ENCODE measurements at regions not wholly inside any gene's neighbourhood (a gene's known extent, or its start where the extent isn't known, plus 50 kb on each side); places are given as distances from the start of the nearest gene placed in this dataset.
"Not testable (repeated sequence)": the region's sequence is repeated elsewhere in the genome, so short reads cannot be mapped to it uniquely, and the experiment has no call there.

DNA sequence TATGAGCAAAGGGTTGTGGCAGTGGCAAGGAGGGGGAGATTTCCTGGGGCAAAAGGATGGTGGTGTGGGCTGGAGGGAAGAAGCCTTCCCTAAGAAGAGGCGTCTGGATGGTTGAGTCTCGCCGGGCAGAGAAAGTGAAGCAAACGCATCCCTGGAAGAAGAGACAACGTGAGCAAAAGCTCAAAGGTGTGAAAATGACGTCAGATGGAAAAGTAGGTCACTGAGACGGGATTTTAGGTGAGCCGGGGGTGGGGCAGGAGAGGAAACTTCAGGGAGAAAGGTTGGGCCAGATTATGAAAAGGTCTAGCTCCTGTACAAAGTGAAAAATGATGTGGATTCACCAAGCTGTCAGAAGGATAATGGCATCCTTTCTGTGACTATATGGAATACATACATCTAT is 95.3 kb upstream of the KCNE2 start:
- Mint-ChIP-seq H3K4me3 (no peak overlapping the region), H3K9me3 (peaks cover 0 to 5% (median 3%) of the 10 kb centered on the region in 6 donors), H3K36me3 (peaks cover 5 to 6% (median 5%) of the 10 kb centered on the region in 3 donors), H3K4me1 (no peaks in the 10 kb centered on the region), H3K27me3 (ENCODE audit: low read depth in 3 of 3) (peaks cover 2 to 6% (median 6%) of the 10 kb centered on the region in 3 donors), H3K27ac (no peak overlapping the region)
- DNase-seq: no peak

DNA sequence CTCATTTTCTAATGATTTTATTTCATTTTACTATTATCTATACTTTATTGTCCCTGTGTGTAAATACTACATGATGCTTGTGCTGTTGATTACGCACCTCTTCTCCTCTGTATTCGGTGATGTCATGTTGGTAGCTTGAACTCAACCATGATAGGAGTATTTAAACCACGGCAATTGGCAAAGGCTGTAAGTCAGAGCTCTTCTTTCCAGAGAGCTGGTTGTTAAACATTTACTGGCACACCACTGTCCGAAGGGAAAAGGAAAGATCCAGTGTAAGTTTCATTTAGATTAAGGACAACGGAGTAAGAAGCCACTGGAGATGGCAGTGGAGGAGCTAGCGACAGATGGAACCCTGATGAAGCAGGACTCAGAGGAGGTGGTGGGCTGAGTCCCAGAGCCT is 93.4 kb upstream of the KCNE2 start:
- H3K36me3 Mint-ChIP-seq: no peaks in the 10 kb centered on the region
- no peaks in the 10 kb centered on the region for H3K4me1 Mint-ChIP-seq
- no peaks in the 10 kb centered on the region for H3K9me3 Mint-ChIP-seq
- no peak overlapping the region for H3K27ac Mint-ChIP-seq
- no peak for DNase-seq
- H3K27me3 Mint-ChIP-seq (ENCODE audit: low read depth in 3 of 3): peaks cover 2 to 6% (median 5%) of the 10 kb centered on the region in 3 donors
- H3K4me3 Mint-ChIP-seq: no peak overlapping the region

DNA sequence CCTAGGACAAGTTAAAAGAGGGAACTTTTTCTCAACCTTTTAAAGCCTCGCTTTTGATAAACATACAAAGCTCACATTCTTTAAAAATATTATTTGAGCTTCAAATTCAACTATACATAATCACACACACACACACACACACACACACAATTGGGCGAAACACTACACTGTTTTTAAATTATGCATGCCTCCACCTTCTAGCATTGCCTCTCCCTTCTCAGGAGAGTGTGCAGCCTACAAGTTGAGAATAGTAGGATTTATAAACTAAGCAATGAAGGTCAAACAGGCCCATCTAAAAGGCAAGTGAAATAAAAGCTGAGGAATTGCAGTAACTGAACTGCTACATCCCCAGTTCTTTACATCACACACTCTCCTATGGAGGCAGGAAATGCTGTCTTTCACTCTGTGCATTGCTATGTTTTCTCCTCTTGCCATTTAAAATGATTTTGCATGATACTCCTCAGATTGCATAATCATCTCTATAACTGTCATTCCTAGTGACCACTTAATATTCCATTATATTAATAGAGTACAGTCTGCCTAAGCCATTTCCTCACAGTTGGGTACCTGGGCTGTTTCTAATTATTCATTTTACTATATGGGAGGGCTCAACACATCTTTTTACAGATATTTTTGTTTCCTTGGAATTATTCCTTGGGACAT is 92.5 kb upstream of the KCNE2 start:
- no peak overlapping the region for H3K4me3 Mint-ChIP-seq
- H3K4me1 Mint-ChIP-seq: no peaks in the 10 kb centered on the region
- H3K36me3 Mint-ChIP-seq: no peaks in the 10 kb centered on the region
- no peak overlapping the region for H3K27ac Mint-ChIP-seq
- peaks cover 2 to 6% (median 5%) of the 10 kb centered on the region in 3 donors for H3K27me3 Mint-ChIP-seq (ENCODE audit: low read depth in 3 of 3)
- no peaks in the 10 kb centered on the region for H3K9me3 Mint-ChIP-seq
- no peak for DNase-seq

DNA sequence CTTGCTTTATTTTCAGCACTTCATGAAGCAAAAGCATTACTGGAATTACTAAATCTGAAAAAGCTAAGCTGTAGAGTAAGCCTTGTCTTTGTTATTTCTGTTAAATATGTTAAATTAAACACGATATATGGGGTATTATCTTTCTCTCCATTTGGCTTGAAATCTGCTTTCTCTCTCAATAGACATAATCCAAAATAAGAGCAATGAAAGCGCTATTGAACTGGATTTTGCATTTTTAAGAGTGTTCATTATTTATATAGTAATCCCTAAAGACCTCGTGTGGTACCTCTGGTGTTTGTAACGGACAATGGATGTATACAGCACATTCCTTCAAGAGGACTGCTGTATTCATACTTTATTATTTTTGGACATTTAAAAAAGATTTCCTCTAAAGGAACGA is 91.5 kb upstream of the KCNE2 start:
- Mint-ChIP-seq H3K27ac (no peak overlapping the region), H3K27me3 (ENCODE audit: low read depth in 3 of 3) (peaks cover 5 to 6% (median 5%) of the 10 kb centered on the region in 3 donors), H3K4me3 (no peak overlapping the region), H3K9me3 (no peaks in the 10 kb centered on the region), H3K4me1 (no peaks in the 10 kb centered on the region), H3K36me3 (peaks cover 0 to 4% (median 0%) of the 10 kb centered on the region in 3 donors)
- DNase-seq: no peak

DNA sequence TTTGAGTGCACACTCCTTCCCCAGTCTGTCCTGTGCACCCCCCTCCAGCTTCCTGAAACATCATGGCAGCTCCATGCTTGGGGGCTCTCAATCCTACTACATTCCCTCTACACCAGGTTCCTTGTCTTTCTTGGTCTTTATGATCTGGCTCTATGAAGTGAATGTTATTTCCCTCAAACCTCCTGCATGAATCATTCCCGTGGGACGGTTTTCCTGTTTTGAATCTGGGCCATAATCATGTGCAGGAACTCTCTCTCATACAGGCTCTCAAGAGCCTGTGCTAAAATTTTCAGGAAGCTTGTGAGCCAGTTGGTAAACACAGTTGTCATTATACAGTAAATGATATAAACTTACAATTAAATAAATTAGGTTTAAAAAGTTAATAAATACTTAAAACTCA is 89.8 kb upstream of the KCNE2 start:
- H3K4me3 Mint-ChIP-seq: no peak overlapping the region
- no peak for DNase-seq
- peaks cover 0 to 5% (median 0%) of the 10 kb centered on the region in 3 donors for H3K36me3 Mint-ChIP-seq
- H3K27me3 Mint-ChIP-seq (ENCODE audit: low read depth in 3 of 3): peaks cover 3 to 8% (median 4%) of the 10 kb centered on the region in 3 donors
- H3K4me1 Mint-ChIP-seq: no peaks in the 10 kb centered on the region
- no peak overlapping the region for H3K27ac Mint-ChIP-seq
- H3K9me3 Mint-ChIP-seq: no peaks in the 10 kb centered on the region

DNA sequence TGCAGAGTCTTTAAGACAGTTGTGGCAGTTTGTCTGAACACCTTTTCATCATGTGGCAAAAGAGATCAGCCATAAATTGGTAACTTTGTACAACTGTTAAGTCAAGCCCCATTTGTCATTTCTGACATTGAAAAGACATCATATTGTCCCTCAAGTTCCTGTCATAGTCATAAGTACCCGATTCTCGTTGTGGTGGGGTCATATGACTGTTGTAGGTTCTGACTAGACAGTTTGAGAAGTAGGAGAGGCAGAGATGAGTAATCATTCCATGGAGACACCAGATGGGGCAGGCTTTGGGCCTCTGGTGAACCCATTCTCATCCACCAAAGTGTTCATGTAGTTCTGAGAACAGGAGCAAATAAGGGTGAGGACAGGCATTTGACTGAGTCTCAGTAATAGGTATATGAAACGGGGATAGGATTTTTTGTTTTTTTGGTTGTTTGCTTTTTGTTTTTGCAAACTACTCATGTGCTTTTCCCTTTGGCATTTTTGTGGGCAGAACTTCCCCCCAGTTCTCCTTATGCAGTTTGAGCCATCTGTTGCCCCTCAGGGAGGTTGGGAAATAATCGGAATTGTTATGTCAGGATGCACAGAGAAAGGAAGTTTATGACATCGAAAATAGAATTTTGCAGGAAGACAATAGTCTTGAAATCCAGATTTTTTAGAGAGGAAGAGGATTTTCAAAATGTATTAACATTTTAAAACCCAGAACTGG is 86.9 kb upstream of the KCNE2 start:
- Mint-ChIP-seq H3K27me3 (ENCODE audit: low read depth in 3 of 3) (peaks cover 0 to 6% (median 2%) of the 10 kb centered on the region in 3 donors), H3K4me3 (no peak overlapping the region), H3K36me3 (peaks cover 0 to 5% (median 0%) of the 10 kb centered on the region in 3 donors), H3K27ac (no peak overlapping the region), H3K9me3 (no peaks in the 10 kb centered on the region), H3K4me1 (no peaks in the 10 kb centered on the region)
- no peak for DNase-seq

DNA sequence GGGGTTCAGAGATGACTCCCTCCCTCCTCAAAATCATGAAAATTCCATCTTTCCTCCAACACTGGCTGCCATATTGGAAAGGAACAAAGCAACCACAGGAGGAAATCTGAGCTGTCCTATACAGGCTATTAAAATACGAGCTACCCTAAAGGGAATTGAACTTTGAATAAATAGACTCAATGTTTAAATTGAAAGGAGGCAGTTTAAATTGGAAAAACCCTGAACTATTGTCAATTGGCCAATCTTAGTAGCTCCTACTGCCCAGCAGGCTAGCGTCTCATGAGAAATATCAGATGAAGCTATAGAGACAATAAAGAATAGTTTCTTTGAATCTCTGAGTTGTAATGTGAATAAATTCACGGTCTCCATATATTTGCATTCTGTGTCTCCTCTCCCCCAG is 85.4 kb upstream of the KCNE2 start:
- DNase-seq: no peak
- H3K27me3 Mint-ChIP-seq (ENCODE audit: low read depth in 3 of 3): peaks cover 2 to 6% (median 2%) of the 10 kb centered on the region in 3 donors
- no peak overlapping the region for H3K4me3 Mint-ChIP-seq
- no peaks in the 10 kb centered on the region for H3K9me3 Mint-ChIP-seq
- peaks cover 0 to 5% (median 0%) of the 10 kb centered on the region in 3 donors for H3K36me3 Mint-ChIP-seq
- no peaks in the 10 kb centered on the region for H3K4me1 Mint-ChIP-seq
- H3K27ac Mint-ChIP-seq: no peak overlapping the region

DNA sequence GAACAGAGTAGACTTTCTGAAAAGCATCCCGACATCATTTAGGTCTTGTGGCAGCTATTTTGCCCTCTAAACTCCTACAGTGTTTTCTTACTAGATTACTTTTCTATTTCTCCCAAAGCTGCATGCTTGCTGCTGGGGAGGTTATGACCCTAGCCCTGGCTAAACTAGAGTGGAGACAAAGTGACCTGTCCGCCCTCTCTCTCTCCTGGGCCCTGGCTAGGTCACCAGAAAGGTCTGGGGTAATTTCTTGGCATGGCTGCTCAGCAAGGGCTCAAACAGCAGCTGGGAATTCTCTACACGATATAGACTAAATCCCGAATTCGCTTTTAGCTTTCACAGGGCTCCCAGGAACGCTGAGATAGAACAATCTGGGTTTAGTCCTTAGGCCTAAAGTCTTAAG is 84.5 kb upstream of the KCNE2 start:
- H3K4me1 Mint-ChIP-seq: no peaks in the 10 kb centered on the region
- H3K4me3 Mint-ChIP-seq: no peak overlapping the region
- H3K27me3 Mint-ChIP-seq (ENCODE audit: low read depth in 3 of 3): peaks cover 2 to 6% (median 2%) of the 10 kb centered on the region in 3 donors
- no peaks in the 10 kb centered on the region for H3K9me3 Mint-ChIP-seq
- peaks cover 0 to 5% (median 0%) of the 10 kb centered on the region in 3 donors for H3K36me3 Mint-ChIP-seq
- DNase-seq: no peak
- H3K27ac Mint-ChIP-seq: no peak overlapping the region

DNA sequence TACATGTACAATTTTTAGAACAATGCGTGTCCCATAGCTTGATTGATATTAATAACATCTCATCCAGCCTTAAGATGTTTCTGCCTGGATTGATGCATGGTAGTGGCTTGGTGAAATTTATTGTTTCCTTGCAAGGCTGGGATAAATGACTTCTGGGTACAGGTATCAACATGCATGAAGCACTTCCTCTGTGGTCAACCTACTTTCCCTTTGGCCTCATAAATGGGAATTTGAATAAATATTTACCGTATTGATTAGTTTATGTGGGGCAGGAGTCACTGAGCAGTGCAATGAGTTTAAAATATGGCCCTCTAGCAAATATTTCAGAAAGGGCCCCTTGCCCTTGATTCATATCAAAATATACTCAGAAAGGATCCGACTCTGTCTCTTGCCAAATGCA is 83.9 kb upstream of the KCNE2 start:
- no peak overlapping the region for H3K27ac Mint-ChIP-seq
- no peaks in the 10 kb centered on the region for H3K9me3 Mint-ChIP-seq
- no peak for DNase-seq
- peaks cover 0 to 5% (median 0%) of the 10 kb centered on the region in 3 donors for H3K36me3 Mint-ChIP-seq
- H3K4me3 Mint-ChIP-seq: no peak overlapping the region
- H3K27me3 Mint-ChIP-seq (ENCODE audit: low read depth in 3 of 3): peaks cover 2 to 6% (median 2%) of the 10 kb centered on the region in 3 donors
- H3K4me1 Mint-ChIP-seq: no peaks in the 10 kb centered on the region

DNA sequence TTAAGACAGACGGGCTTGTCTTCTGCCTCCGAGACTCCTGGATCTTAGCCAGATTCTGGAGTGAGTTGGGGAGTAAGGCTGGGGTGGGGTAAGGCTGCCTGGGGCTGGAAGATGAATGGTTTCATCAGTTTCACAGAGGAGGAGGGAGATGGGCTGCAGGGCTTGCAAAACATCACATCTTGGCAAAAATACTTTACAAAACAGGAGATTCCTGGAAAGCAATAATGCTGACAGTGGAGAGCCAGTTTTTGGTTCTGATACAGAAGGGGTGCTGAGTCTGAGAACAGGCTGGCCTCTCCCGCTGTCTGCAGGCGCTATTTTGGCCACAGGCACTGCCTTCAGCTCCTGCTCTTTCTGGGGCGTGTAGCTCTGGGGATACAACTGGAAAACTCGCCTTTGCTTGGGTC is 83.4 kb upstream of the KCNE2 start:
- Mint-ChIP-seq H3K27ac (no peak overlapping the region), H3K27me3 (ENCODE audit: low read depth in 3 of 3) (peaks cover 2 to 6% (median 2%) of the 10 kb centered on the region in 3 donors), H3K4me1 (no peaks in the 10 kb centered on the region), H3K36me3 (peaks cover 0 to 5% (median 0%) of the 10 kb centered on the region in 3 donors), H3K9me3 (no peaks in the 10 kb centered on the region), H3K4me3 (no peak overlapping the region)
- DNase-seq: no peak

DNA sequence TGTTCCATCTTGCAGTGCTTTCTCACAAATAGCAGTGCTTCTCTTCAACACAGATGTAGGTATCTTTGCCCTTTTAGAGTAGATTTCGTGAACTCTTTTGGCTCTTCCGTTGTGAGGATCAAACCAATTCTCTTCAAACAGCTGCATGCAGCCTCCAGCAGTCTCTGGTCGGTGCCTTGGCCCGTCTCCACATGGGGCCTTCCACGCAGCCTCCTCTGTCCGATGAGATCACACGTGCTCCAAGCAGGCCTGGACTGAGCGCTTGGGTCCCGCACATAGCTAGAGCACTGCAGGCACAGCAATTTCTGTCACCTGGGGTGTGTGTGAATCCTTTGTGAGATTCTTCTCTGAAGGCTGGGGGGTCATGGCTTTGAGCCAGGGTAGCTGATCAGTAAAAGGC is 82.8 kb upstream of the KCNE2 start:
- Mint-ChIP-seq H3K27ac (no peak overlapping the region), H3K36me3 (peaks cover 0 to 5% (median 0%) of the 10 kb centered on the region in 3 donors), H3K4me1 (no peaks in the 10 kb centered on the region), H3K27me3 (ENCODE audit: low read depth in 3 of 3) (peaks cover 2 to 6% (median 2%) of the 10 kb centered on the region in 3 donors), H3K4me3 (no peak overlapping the region), H3K9me3 (no peaks in the 10 kb centered on the region)
- DNase-seq: no peak

DNA sequence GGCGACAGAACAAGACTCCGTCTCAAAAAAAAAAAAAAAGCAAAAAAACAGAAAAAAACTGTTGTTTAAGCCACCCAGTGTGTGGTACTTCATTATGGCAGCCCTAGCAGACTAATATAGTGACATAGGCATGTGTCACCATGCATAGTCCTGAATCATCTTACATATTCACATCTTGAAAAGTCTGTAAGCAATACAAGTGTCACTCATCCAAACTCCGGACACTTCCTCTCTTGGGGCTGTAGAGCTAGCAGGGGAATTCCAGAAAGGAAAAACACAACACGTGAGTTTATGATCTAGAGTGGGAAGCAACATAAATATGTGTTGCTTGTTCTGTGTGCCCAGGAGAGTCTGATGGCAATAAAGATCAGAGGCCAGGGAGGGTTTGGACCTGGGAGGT is 81.6 kb upstream of the KCNE2 start:
- H3K4me1 Mint-ChIP-seq: no peaks in the 10 kb centered on the region
- no peak overlapping the region for H3K4me3 Mint-ChIP-seq
- no peak for DNase-seq
- no peak overlapping the region for H3K27ac Mint-ChIP-seq
- H3K9me3 Mint-ChIP-seq: peaks cover 0 to 4% (median 1%) of the 10 kb centered on the region in 6 donors
- peaks cover 2 to 5% (median 2%) of the 10 kb centered on the region in 3 donors for H3K27me3 Mint-ChIP-seq (ENCODE audit: low read depth in 3 of 3)
- H3K36me3 Mint-ChIP-seq: peaks cover 0 to 5% (median 2%) of the 10 kb centered on the region in 3 donors

DNA sequence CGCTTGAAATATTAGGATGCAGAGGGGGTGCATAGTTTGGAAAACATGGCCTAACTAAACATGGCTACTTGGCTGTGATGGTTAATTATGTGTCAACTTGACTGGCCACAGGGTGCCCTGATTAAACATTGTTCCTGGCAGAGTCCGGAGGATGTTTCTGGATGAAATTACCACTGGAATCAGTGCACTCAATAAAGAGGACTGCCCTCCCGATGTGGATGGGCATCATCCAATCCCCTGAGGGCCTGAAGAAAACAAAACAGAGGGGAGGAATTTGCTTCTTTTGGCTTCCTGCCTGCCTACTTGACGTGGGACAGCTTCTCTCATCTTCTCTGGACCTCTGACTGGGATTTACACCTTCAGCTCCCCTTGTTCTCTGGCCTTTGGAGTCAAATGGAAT is 79.1 kb upstream of the KCNE2 start:
- Mint-ChIP-seq H3K27ac (no peak overlapping the region), H3K36me3 (peaks cover 0 to 14% (median 11%) of the 10 kb centered on the region in 3 donors), H3K9me3 (peaks cover 7 to 24% (median 9%) of the 10 kb centered on the region in 6 donors), H3K4me1 (no peaks in the 10 kb centered on the region), H3K27me3 (ENCODE audit: low read depth in 3 of 3) (peaks cover 0 to 2% (median 0%) of the 10 kb centered on the region in 3 donors), H3K4me3 (no peak overlapping the region)
- DNase-seq: no peak

DNA sequence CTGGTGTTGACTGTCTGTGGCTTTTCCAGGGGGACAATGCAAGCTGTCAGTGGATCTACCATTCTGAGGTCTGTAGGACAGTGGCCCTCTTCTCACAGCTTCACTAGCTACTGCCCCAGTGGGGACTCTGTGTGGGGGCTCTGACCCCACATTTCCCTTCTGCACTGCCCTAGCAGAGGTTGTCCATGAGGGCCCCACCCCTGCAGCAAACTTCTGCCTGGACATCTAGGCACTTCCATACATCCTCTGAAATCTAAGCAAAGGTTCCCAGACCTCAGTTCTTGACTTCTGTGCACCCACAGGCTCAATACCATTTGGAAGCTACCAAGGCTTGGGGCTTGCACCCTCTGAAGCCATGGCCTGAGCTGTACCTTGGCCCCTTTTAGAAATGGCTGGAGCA is 75.8 kb upstream of the KCNE2 start:
- not testable (repeated sequence) for DNase-seq; H3K4me1 Mint-ChIP-seq; H3K27ac Mint-ChIP-seq; H3K27me3 Mint-ChIP-seq (ENCODE audit: low read depth in 3 of 3); H3K4me3 Mint-ChIP-seq
- H3K9me3 Mint-ChIP-seq: peaks cover 7 to 24% (median 9%) of the 10 kb centered on the region in 6 donors
- H3K36me3 Mint-ChIP-seq: peaks cover 0 to 14% (median 11%) of the 10 kb centered on the region in 3 donors
